MV-4-11 (cell line): ENCODE measurements at regions not wholly inside any gene's neighbourhood (a gene's known extent, or its start where the extent isn't known, plus 50 kb on each side); places are given as distances from the start of the nearest gene placed in this dataset.
"Not testable (repeated sequence)": the region's sequence is repeated elsewhere in the genome, so short reads cannot be mapped to it uniquely, and the experiment has no call there.

Experiments
- DNase-seq: peaks from one replicate; lab custom pipeline; 2025; lab: John Stamatoyannopoulos, UW

DNA sequence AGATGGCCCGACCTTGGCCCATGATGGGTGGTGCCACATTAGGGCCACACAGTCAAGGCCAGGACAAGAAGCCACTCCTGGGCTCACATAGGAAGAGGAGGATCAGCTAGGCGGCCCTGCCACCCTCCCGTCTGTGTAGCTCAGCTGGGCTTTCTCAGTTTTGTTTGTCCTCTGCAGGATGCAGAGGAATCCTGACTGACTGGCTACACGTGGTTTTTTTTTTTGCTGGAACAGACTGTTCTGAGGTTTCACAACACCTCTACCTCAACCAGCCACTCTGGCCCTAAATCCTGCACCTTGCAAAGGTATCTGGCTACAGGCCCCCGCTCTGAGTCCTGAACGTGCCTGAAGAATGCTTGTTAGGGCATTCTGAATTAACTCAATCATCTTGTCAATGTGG, 88.3 kb upstream of the MSX2 start:
- no peak for DNase-seq

DNA sequence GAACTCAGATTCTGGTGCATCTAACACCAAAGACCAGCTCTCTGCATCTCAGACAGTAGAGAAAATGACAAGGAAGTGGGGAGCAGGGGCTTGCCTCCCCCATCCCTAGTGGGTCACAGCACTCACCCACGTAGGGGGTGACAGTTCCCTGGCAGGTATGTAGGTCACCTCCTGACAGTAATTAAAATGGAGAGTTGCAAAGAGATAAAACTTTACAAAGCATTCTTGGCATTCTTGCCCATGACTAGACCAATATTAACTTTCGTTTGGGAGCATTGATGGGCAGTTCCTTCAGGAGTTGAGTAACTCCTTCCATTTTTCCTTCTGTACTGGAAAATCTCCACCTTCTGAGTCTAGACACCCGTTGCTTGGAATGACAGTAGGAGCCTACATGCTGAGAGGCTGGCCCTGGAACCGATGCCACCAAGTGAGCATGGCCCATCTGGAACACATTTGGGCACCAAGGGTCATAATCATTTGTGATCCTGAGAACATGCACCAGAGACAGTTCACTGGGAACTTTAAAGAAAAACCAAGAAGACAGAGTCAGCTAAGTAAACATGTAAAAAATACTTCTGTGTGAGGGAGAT, 81.5 kb upstream of the MSX2 start:
- DNase-seq = no peak

- no peak for DNase-seq
These were observed 79.9 kb upstream of the MSX2 start for GRCh38 chr5:174644436-174644835.

DNA sequence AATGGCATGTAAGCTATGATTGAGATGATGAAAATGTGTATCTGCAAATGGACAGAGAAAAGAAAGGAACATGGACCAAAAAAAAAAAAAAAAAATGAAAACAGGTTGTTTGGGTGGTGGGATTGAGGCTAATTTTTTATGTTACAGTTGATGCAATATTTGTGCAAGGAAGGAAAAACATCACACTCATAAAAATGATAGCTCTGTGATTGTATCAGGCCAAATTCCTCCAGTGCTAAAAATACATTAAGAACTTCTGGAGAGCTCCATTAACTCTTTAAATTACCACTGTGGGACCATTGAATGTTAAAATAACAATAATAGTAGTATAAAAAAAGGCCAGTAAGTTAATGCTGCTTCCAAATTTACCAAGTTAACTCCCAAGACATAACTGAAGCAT, 79.5 kb upstream of the MSX2 start:
- DNase-seq = no peak

GRCh38 chr5:174645677-174646076, 78.7 kb upstream of the MSX2 start:
- DNase-seq = no peak

DNA sequence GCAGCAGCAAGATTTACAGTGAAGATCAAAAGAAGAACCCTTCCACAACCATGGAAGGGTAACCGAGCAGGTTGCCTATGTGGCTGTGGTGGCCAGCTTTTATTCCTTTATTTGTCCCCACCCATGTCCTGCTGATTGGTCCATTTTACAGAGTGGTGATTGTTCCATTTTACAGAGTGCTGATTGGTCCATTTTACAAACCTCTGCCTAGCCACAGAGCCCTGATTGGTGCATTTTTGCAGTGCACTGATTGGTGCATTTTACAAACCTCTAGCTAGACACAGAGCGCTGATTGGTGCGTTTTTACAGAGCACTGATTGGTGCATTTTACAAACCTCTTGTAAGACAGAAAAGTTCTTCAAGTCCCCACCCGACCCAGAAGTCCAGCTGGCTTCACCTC, 75.8 kb upstream of the MSX2 start:
- not testable (repeated sequence) for DNase-seq

- no peak for DNase-seq
These were observed 75.0 kb upstream of the MSX2 start for GRCh38 chr5:174649391-174649790.

DNA sequence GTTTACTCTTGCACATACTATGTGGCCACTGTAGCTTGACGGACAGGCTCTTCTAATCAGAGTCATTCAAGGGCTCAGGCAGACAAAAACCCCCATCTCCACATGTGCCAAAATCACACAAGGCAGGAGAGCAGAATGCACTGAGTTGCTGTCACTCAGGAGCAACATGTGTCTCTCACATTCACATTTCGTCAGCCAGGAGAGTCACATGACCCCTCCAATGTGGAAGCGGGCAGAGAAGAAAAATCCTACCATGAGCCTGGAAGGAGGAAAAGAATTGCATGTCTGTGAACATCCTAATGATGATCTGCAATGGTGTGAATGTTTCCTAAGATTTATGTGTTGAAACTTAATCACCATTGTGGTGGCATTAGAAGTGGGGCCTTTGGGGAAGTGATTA, 69.9 kb upstream of the MSX2 start:
- peak; percentile 77 for DNase-seq

GRCh38 chr5:174655351-174655750, 69.0 kb upstream of the MSX2 start:
- DNase-seq = no peak

GRCh38 chr5:174664180-174664850, 60.1 kb upstream of the MSX2 start:
- DNase-seq = no peak

- no peak for DNase-seq
These were observed 59.0 kb upstream of the MSX2 start for GRCh38 chr5:174665347-174665746.

GRCh38 chr5:174667526-174667925, 56.9 kb upstream of the MSX2 start:
- DNase-seq = no peak

DNA sequence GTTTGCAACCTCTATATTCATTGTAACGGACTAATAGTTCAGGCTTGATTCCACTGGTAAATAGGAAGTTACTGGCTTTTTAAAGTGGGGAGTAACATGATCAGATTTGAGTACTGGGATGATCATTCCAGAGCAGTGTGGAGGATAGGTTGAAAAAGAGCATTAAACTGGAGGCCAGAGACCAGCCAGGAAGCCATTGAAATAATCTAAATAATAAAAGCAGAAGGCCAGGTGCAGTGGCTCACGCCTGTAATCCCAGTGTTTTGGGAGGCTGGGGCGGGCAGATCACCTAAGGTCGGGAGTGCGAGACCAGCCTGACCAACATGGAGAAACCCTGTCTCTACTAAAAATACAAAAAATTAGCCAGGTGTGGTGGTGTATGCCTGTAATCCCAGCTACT, 56.0 kb upstream of the MSX2 start:
- DNase-seq = no peak
